Ascending aorta (tissue), 2 donors: ENCODE measurements at regions not wholly inside any gene's neighbourhood (a gene's known extent, or its start where the extent isn't known, plus 50 kb on each side); places are given as distances from the start of the nearest gene placed in this dataset.

ENCODE experiments used
- DNase-seq, 2 donors: peaks; one replicate each; pipeline ENCODE4 v3.0.0-alpha.2; 2019; ENCODE audit warnings: low spot score in 2 of 2
- H3K27ac ChIP-seq, 2 donors: fragments of 200-600 bp; sonication (generic); one replicate each; pipeline ENCODE4 v1.5.1; 2016 to 2017; ENCODE audit warnings: mild to moderate bottlenecking in 1 of 2
- H3K27me3 ChIP-seq: fragments of 200-600 bp; sonication (generic); one replicate; pipeline ENCODE4 v1.5.1; 2017
- H3K36me3 ChIP-seq, 2 donors: fragments of 200-600 bp; sonication (generic); one replicate each; pipeline ENCODE4 v1.5.1; 2016
- H3K4me1 ChIP-seq, 2 donors: fragments of 200-600 bp; sonication (generic); one replicate each; pipeline ENCODE4 v1.5.1; 2016 to 2017; ENCODE audit warnings: mild to moderate bottlenecking in 1 of 2
- H3K4me3 ChIP-seq, 2 donors: fragments of 200-600 bp; sonication (generic); one replicate each; pipeline ENCODE4 v1.5.1; 2016 to 2017; ENCODE audit warnings: mild to moderate bottlenecking in 1 of 2
- H3K9me3 ChIP-seq, 2 donors: fragments of 200-600 bp; sonication (generic); one replicate each; pipeline ENCODE4 v1.5.1; 2016
- intact Hi-C: fragments of 100-400 bp; cut with DNase I; formaldehyde crosslinking; loops from one replicate; pipeline ENCODE4 v1.15.1; 2023
- TF ChIP-seq, protein P1 (sequence below), 3 experiments: fragments of 200-600 bp in 2 of 3; fragments of 450-650 bp in 1 of 3; sonication (generic) in 2 of 3; IDR thresholded peaks; one replicate each; pipeline ENCODE4 v1.5.1; 2016 to 2019; ENCODE audit warnings: antibody characterized with exemption in 3 of 3, mild to moderate bottlenecking in 1 of 3, moderate library complexity in 1 of 3

DNA sequence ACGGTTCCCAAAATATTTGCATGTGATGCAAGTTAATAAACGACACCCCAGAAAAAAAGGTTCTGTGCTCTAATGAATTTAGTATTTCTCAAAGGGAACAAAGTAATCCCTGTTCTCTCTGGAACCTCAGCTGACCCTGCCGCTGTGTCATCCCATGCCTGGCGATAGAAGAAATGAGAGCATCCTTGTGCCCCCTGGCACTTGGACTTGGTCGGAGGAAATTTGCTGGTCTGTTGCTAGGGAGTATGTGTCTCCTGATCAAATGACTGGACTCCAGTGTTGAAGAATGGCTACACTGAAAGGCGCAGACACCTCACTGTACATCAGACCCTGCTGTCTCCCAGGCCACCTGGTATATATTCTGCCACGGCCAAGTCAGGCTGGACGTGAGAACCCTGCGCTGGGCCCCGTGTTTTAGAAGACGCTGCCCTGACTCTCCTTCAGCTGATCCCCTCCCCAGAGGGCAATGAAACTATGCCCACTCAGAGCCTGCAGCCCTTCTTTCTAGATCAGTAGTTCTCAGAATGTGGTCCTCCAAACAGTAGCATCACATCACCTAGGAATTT, 67.2 kb downstream of the THNSL1 start:
- no peak for DNase-seq
- TF ChIP-seq, protein P1, sequence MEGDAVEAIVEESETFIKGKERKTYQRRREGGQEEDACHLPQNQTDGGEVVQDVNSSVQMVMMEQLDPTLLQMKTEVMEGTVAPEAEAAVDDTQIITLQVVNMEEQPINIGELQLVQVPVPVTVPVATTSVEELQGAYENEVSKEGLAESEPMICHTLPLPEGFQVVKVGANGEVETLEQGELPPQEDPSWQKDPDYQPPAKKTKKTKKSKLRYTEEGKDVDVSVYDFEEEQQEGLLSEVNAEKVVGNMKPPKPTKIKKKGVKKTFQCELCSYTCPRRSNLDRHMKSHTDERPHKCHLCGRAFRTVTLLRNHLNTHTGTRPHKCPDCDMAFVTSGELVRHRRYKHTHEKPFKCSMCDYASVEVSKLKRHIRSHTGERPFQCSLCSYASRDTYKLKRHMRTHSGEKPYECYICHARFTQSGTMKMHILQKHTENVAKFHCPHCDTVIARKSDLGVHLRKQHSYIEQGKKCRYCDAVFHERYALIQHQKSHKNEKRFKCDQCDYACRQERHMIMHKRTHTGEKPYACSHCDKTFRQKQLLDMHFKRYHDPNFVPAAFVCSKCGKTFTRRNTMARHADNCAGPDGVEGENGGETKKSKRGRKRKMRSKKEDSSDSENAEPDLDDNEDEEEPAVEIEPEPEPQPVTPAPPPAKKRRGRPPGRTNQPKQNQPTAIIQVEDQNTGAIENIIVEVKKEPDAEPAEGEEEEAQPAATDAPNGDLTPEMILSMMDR (IDR thresholded peaks at IDR 0.05), result no peak
- peaks cover 0 to 15% of the 10 kb centered on the region in 2 donors for H3K4me1 ChIP-seq
- H3K4me3 ChIP-seq, result no peak overlapping the region
- H3K27me3 ChIP-seq, result no peaks in the 10 kb centered on the region
- H3K9me3 ChIP-seq, result no peaks in the 10 kb centered on the region
- H3K27ac ChIP-seq, result no peak overlapping the region
- H3K36me3 ChIP-seq, result no peaks in the 10 kb centered on the region
- intact Hi-C loops, result loop anchor here (5.0 kb wide), 1 partner anchor 361 kb away; the partner anchor contains the start of gene ARHGAP21

DNA sequence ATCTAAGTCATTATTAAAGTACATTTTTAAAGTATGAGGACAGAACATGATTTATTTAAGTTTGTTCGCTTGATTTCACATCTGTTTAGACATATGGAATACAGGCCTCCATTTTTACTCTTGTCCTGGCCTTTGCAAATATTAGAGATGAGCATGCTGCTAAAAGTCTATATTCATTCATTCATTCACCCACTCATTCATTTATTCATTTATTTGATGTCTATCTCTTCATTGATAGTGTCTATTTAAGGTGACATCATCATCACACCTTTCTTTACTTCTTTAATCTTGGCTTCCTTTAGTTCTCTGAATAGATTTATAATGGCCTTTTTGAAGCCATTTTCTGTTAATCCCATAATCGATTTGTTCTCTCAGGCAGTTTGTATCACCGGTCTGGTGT, 68.0 kb downstream of the THNSL1 start:
- intact Hi-C loops, result loop anchor here (5.0 kb wide), 1 partner anchor 362 kb away; the partner anchor contains the start of gene ARHGAP21
- H3K4me1 ChIP-seq, result peaks cover 0 to 15% of the 10 kb centered on the region in 2 donors
- H3K27me3 ChIP-seq, result no peaks in the 10 kb centered on the region
- no peak for DNase-seq
- H3K4me3 ChIP-seq, result no peak overlapping the region
- H3K27ac ChIP-seq, result no peak overlapping the region
- H3K36me3 ChIP-seq, result no peaks in the 10 kb centered on the region
- H3K9me3 ChIP-seq, result no peaks in the 10 kb centered on the region
- TF ChIP-seq, protein P1 (IDR thresholded peaks at IDR 0.05), result no peak

DNA sequence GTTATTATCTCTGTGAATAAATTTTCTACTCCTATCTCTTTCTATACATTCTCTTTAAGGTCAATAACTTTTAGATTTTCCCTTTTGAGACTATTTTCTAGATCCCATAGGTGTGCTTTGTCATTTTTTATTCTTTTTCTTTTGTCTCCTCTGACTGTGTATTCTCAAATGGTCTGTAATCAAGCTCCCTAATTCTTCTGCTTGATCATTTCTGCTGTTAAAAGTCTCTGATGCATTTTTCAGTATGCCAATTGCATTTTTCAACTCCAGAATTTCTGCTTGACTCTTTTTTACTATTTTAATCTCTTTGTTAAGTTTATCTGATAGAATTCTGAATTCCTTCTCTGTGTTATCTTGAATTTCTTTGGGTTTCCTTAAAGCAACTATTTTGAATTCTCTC, 78.2 kb downstream of the THNSL1 start:
- Histone ChIP-seq H3K27ac (no peak overlapping the region), H3K27me3 (no peaks in the 10 kb centered on the region), H3K4me3 (no peak overlapping the region), H3K36me3 (no peaks in the 10 kb centered on the region), H3K9me3 (no peaks in the 10 kb centered on the region), H3K4me1 (no peaks in the 10 kb centered on the region)
- DNase-seq, result no peak
- intact Hi-C loops, result no loop called here
- TF ChIP-seq, protein P1 (IDR thresholded peaks at IDR 0.05), result no peak

DNA sequence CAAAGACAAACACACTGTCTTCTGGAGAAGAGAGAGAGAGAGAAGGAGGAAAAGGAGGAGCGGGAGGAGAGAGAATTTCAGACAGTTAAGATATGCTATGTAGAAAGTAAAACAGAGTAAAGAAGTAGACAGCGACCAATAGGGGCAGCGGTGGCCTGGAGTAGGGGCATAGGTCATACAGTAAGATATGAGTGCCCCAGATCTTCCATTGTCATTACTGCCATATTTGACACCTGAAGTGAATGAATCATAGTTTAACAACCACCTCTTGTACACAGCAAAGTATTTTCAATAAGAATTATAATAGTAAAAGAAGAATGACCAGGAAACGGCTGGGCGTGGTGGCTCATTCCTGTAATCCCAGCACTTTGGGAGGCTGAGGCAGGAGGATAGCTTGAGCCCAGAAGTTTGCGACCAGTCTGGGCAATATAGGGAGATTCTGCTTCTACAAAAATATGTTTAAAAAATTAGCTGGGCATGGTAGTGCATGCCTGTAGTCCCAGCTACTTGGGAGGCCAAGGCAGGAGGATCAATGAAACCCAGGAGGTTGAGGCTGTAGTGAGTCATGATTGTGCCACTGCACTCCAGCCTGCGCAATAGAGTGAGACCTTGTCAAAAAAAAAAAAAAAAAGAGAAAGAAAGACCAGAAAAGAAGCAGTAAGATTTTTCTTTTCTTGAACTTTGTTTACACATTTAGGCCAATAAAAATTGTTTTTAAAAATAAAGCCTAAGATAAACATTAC, 77.0 kb upstream of the GPR158 start:
- DNase-seq, result no peak
- Histone ChIP-seq H3K27me3 (no peaks in the 10 kb centered on the region), H3K9me3 (no peaks in the 10 kb centered on the region), H3K4me3 (no peak overlapping the region), H3K27ac (no peak overlapping the region), H3K4me1 (no peaks in the 10 kb centered on the region), H3K36me3 (no peaks in the 10 kb centered on the region)
- TF ChIP-seq, protein P1 (IDR thresholded peaks at IDR 0.05), result no peak
- intact Hi-C loops, result no loop called here

DNA sequence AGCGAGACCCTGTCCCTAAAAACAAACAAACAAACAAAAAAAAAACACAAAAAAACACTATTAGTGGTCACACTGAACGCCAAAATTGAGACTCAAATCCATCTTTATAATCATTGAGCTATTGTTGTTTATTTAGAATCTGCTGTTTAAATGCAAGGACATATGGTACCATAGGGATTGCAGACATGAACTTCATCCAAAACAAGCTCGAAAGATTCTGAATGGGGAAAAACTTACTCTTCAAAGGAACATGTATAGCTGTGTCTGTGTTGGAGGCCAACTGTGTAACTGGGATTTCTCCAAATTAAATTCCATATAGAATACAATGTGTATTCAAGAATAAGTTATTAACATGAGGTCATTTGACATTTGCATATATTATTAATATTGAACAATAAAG, 74.7 kb upstream of the GPR158 start:
- Histone ChIP-seq H3K36me3 (no peaks in the 10 kb centered on the region), H3K27ac (no peak overlapping the region), H3K4me3 (no peak overlapping the region), H3K9me3 (no peaks in the 10 kb centered on the region), H3K4me1 (no peaks in the 10 kb centered on the region), H3K27me3 (no peaks in the 10 kb centered on the region)
- no peak for DNase-seq
- intact Hi-C loops, result no loop called here
- TF ChIP-seq, protein P1 (IDR thresholded peaks at IDR 0.05), result no peak
